ENCODE measurements at regions not wholly inside any gene's neighbourhood (a gene's known extent, or its start where the extent isn't known, plus 50 kb on each side); places are given as distances from the start of the nearest gene placed in this dataset.

- TF ChIP-seq CTCF (IDR thresholded peaks at IDR 0.05; ENCODE audit: borderline replicate concordance, insufficient read depth, low read depth, low read length), result no peak
- H3K4me3 ChIP-seq (ENCODE audit: low read depth, low read length), result no peak overlapping the region
Observed at GRCh38 chr11:62073061-62073460, 50.8 kb upstream of the INCENP start.

- no peak overlapping the region for H3K4me3 ChIP-seq (ENCODE audit: low read depth, low read length)
- TF ChIP-seq CTCF (IDR thresholded peaks at IDR 0.05; ENCODE audit: borderline replicate concordance, insufficient read depth, low read depth, low read length), result no peak
Observed at GRCh38 chr11:62071408-62071807, 52.4 kb upstream of the INCENP start.

GRCh38 chr11:62069986-62070919 lies 53.6 kb upstream of the INCENP start:
- H3K4me3 ChIP-seq (ENCODE audit: low read depth, low read length), result no peak overlapping the region
- no peak for TF ChIP-seq CTCF (IDR thresholded peaks at IDR 0.05; ENCODE audit: borderline replicate concordance, insufficient read depth, low read depth, low read length)

GRCh38 chr11:62069374-62069773 lies 54.4 kb upstream of the INCENP start:
- TF ChIP-seq CTCF (IDR thresholded peaks at IDR 0.05; ENCODE audit: borderline replicate concordance, insufficient read depth, low read depth, low read length), result no peak
- H3K4me3 ChIP-seq (ENCODE audit: low read depth, low read length), result no peak overlapping the region

- H3K4me3 ChIP-seq (ENCODE audit: low read depth, low read length), result no peak overlapping the region
- TF ChIP-seq CTCF (IDR thresholded peaks at IDR 0.05; ENCODE audit: borderline replicate concordance, insufficient read depth, low read depth, low read length), result no peak
Observed at GRCh38 chr11:62068730-62069129, 55.1 kb upstream of the INCENP start.

- no peak for TF ChIP-seq CTCF (IDR thresholded peaks at IDR 0.05; ENCODE audit: borderline replicate concordance, insufficient read depth, low read depth, low read length)
- no peak overlapping the region for H3K4me3 ChIP-seq (ENCODE audit: low read depth, low read length)
Observed at GRCh38 chr11:62067741-62068140, 56.1 kb upstream of the INCENP start.

GRCh38 chr11:62064221-62064620 lies 59.6 kb upstream of the INCENP start:
- TF ChIP-seq CTCF (IDR thresholded peaks at IDR 0.05; ENCODE audit: borderline replicate concordance, insufficient read depth, low read depth, low read length), result no peak
- no peak overlapping the region for H3K4me3 ChIP-seq (ENCODE audit: low read depth, low read length)

Data from GM12875 (cell line).